NCI-H1436 (cell line): ENCODE measurements at regions not wholly inside any gene's neighbourhood (a gene's known extent, or its start where the extent isn't known, plus 50 kb on each side); places are given as distances from the start of the nearest gene placed in this dataset.

Source experiments
- DNase-seq: peaks from one replicate; lab custom pipeline; 2025; lab: John Stamatoyannopoulos, UW

DNA sequence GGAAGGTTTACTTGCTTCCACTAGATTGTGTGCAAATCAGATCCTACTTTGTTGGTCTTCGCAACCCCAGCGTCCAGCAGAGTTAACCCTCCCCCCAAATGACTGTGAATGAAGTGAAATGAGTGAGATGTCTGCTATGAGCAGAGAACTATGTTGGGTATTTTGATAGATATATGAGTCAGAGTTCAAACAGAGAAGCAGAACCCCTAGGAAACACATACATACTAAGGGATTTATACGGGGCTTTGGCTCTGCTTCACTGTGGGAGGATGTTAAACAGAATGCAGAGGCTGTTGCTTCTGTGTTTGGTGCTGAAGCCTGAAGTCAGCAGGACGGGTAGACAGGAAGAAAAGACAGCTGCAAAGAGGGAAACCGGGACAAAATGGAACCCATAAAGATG is 197.0 kb downstream of the MZT1 start:
- DNase-seq: no peak

- DNase-seq: no peak
Measured at GRCh38 chr13:72527333-72527732, 200.1 kb downstream of the MZT1 start.

GRCh38 chr13:72523593-72523992 is 203.8 kb downstream of the MZT1 start:
- DNase-seq: no peak

DNA sequence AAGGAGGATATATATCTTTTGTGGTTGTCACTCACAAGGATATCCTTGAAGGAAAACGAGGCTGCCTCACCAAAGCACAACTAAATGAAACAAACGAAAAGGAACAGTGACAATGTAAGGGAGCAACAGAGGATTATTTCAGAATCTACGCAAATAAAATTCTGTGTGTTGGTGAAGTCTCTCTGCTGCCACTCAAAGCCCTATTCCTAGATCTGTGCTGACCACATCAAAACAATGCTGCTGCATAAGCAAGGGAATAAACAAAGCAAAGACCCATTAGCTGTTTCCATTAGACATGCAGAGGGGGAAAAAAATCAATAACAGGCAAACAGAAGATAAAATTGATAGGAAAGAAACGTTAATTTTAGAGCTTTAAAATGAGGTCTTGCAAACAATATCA is 204.4 kb downstream of the MZT1 start:
- no peak for DNase-seq

GRCh38 chr13:72521940-72522661 is 205.3 kb downstream of the MZT1 start:
- DNase-seq: no peak

DNA sequence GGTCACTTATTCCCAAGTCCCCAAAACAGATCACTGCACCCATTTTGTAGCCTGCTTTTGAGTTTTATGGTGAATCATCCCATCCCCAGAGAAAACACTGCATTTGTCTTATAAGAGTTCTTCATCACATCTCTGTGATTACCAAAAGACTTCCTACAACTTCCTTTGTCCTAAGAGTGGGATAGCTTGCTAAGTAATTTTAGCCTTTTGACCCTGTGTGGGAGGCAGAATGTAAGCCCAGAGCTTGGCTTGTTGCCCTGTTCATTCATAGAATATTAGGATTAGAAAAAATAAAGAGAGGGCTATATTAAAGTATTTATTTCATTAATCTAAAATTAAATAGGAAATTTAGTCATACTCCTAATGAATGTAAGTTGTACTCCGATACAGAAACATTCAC is 213.3 kb downstream of the MZT1 start:
- DNase-seq: no peak

GRCh38 chr13:72508392-72508791 is 219.0 kb downstream of the MZT1 start:
- DNase-seq: no peak

GRCh38 chr13:72507416-72508199 is 219.8 kb downstream of the MZT1 start:
- no peak for DNase-seq

- DNase-seq: no peak
Measured at GRCh38 chr13:72506706-72507105, 220.7 kb downstream of the MZT1 start.

GRCh38 chr13:72505376-72505775 is 222.1 kb downstream of the MZT1 start:
- DNase-seq: no peak

DNA sequence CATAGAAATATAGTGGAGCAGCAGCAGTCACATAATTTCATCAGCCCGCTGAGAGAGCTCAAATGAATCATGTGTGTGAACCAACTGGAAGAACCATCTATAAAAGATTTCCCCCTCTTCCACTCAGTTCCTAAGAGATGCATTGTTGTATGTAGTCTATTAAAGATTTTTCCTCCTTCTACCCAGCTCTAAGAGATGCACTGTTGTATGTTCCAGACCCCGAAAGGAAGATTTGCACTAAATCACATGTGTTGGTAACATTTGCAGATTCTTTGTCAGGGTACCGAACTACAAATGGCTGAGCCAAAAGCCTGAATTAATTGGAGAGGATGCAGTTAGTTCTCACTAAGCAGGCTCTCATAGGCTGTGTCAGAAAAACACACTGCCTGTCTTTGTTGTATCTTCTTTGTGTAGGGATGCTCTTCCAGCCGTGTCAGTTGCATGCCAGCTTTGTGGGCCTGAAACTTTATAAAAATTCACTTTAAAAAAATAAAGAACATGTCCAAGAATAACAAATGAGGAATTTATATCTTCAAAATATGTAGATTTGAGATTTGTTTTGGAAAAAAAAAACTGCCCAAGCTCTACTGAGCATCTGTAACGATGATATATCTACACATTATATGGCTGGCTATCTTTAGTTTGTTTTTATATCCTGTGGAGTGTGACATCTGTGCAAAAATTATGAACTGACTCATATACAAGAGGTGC is 223.1 kb downstream of the MZT1 start:
- DNase-seq: no peak

- DNase-seq: no peak
Measured at GRCh38 chr13:72500851-72501250, 226.6 kb downstream of the MZT1 start.

GRCh38 chr13:72495681-72496080 is 231.7 kb downstream of the MZT1 start:
- DNase-seq: no peak

DNA sequence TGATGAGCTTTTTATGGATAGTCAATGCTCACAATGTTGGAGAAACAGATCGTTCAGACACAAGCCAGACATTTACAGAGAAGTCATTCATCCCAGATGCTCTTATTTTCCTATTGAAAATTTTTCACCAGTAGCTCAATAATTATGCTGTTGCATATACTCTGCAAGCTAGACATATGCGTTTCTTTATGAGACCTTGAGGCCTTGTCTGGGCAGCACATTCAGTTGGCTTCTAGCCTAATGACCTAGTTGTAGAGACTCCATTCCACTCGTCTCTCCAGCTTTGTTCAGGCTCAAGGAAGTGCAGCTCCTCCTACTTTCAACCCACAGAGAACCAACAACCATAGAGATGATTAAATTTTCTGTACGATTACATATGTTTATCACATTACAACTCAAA is 237.7 kb downstream of the MZT1 start:
- DNase-seq: no peak

DNA sequence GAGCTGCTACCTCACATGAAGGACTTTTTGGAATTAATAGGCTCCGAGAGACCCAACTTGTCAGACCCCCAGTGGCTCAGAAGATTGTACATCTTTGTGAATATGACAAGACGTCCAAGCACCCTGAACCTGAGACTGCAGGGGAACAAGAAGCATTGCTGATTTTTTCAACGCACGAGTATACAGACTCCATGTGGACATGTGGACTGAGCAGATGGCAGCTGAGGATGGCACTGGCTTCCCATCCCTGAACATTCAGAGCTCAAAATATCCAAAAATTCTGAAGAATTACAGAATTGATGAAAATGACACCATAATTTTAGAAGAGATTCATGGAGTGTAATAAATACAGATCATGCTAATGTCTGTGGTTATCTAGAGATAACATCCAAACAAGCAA is 254.1 kb downstream of the MZT1 start:
- no peak for DNase-seq

DNA sequence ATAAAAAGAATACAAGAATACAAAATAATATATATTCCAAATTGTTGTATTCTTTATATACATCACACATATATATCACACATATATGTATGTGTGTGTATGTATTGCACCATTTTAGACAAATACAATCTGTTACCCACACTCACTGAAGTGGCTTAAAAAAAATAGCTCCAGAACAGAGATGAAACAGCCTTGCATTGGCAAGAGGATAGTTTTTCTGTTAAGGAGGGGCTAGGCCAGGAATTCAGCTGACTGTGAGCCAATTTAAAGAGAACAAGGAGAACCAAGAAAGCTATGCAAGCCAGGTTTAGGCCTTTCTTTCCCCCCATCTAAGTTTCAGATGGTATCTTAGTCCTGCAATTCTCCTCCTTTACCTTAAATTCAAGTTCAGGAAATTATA is 257.5 kb downstream of the MZT1 start:
- no peak for DNase-seq

GRCh38 chr13:72463561-72463960 is 263.9 kb downstream of the MZT1 start:
- DNase-seq: no peak

DNA sequence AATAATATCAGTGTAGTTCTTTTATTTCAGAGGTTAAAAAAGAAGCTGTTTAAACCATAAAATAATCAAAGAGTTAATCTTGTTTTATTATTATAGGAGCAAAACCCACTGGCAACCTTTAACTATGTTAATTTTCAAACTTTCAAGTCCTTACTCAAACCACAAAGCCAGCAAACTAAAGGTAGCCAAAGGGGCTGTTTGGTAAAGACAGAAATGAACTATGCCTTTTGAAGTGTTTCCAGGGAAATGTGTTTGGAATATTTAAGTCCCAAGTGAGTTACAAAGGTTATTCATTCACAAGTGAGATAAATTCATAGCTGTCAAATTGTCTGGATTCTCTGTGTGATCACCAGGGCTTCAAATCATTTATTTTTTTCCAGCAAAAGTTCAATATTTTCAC is 264.7 kb downstream of the MZT1 start:
- DNase-seq: no peak

DNA sequence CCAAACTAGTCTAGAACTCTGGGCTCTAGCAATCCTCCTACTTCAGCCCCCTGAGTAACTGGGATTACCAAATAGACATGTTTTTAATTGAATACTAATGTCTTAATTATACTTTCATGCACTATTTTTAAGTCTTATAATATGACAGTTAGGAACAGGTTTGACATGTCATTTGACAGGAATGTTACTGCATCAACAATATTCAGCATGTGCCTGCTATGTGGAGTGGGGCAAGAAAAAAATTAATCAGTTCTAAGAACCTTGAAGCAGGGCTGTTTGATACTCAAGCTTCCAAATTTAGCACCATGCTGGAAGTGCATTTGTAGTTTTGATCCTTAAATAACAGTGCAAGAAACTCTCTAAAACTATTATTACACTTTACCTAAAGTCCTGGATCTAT is 265.3 kb downstream of the MZT1 start:
- no peak for DNase-seq

GRCh38 chr13:72458701-72459100 is 268.7 kb downstream of the MZT1 start:
- no peak for DNase-seq

DNA sequence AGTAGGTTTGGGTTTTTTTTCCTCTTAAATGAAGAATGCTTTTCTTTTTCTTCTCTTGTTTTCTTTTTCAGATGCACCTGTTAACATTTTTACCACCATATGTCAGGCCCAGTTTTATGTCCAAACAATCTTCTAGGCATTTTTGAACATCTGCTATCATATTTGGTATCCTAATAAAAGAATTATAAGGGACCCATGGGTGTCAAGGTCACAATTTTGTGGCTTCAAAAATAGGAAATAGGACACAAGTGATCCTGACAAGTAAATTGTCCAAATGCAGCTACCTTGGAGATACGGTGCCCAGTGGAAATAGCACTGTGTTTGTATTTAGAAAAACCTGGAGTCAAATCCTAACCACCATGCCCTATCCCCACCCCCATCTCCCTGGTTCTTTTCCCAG is 270.3 kb downstream of the MZT1 start:
- no peak for DNase-seq

DNA sequence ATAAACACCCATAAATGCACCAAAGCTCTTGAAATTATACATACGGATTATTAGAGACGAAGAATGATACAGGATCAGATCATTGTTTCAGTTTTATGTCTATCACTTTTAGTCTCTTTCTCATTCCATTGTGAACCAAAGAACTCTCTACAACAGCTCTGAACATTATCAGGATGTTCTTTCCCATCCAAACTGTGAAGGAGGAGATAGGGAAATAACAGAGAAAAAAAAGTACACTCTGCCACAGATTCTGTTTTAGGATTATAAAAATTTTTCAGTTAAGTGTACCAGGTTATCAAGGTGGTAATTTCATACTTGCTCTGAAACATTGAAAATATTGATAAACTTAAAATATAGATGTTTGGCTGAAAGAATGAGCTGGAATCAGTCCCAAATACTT is 270.9 kb downstream of the MZT1 start:
- DNase-seq: no peak

GRCh38 chr13:72453161-72453560 is 274.3 kb downstream of the MZT1 start:
- no peak for DNase-seq
